ENCODE measurements at regions not wholly inside any gene's neighbourhood (a gene's known extent, or its start where the extent isn't known, plus 50 kb on each side); places are given as distances from the start of the nearest gene placed in this dataset.

GRCh38 chr9:120281665-120282064, 298.3 kb downstream of the CDK5RAP2 start:
- no peak for TF ChIP-seq CTCF (IDR thresholded peaks at IDR 0.05; ENCODE audit: insufficient read depth, missing control alignments)
- FAIRE-seq, result no peak

GRCh38 chr9:120267929-120268328, 312.0 kb downstream of the CDK5RAP2 start:
- TF ChIP-seq CTCF (IDR thresholded peaks at IDR 0.05; ENCODE audit: insufficient read depth, missing control alignments), result no peak
- FAIRE-seq (no peak), DNase-seq (ENCODE audit: insufficient read length, low spot score) (no peak)

More at GRCh38 chr9:120281665-120282064, 298.3 kb downstream of the CDK5RAP2 start:
- no peak for DNase-seq (ENCODE audit: insufficient read length, low spot score)

- TF ChIP-seq CTCF (IDR thresholded peaks at IDR 0.05; ENCODE audit: insufficient read depth, missing control alignments), result no peak
- FAIRE-seq, result no peak
- no peak for DNase-seq (ENCODE audit: insufficient read length, low spot score)
Observed at GRCh38 chr9:120265791-120266190, 314.2 kb downstream of the CDK5RAP2 start.

GRCh38 chr9:120264528-120264927, 315.4 kb downstream of the CDK5RAP2 start:
- DNase-seq (ENCODE audit: insufficient read length, low spot score), result no peak

GRCh38 chr9:120263836-120264235, 316.1 kb downstream of the CDK5RAP2 start:
- no peak for FAIRE-seq

More at GRCh38 chr9:120264528-120264927, 315.4 kb downstream of the CDK5RAP2 start:
- no peak for TF ChIP-seq CTCF (IDR thresholded peaks at IDR 0.05; ENCODE audit: insufficient read depth, missing control alignments)
- no peak for FAIRE-seq

GRCh38 chr9:120261419-120261818, 318.5 kb downstream of the CDK5RAP2 start:
- FAIRE-seq (no peak), DNase-seq (ENCODE audit: insufficient read length, low spot score) (no peak)
- no peak for TF ChIP-seq CTCF (IDR thresholded peaks at IDR 0.05; ENCODE audit: insufficient read depth, missing control alignments)

More at GRCh38 chr9:120263836-120264235, 316.1 kb downstream of the CDK5RAP2 start:
- no peak for TF ChIP-seq CTCF (IDR thresholded peaks at IDR 0.05; ENCODE audit: insufficient read depth, missing control alignments)
- no peak for DNase-seq (ENCODE audit: insufficient read length, low spot score)

- FAIRE-seq, result no peak
- no peak for DNase-seq (ENCODE audit: insufficient read length, low spot score)
- no peak for TF ChIP-seq CTCF (IDR thresholded peaks at IDR 0.05; ENCODE audit: insufficient read depth, missing control alignments)
Observed at GRCh38 chr9:120259100-120259499, 320.9 kb downstream of the CDK5RAP2 start.

Measured in D721Med (cell line).